Stimulated activated naive CD4-positive, alpha-beta T cell treated with Interleukin-2 at 50 U/mL for 16 hours (primary cell): ENCODE measurements at regions not wholly inside any gene's neighbourhood (a gene's known extent, or its start where the extent isn't known, plus 50 kb on each side); places are given as distances from the start of the nearest gene placed in this dataset.

Experiments used
- DNase-seq: peaks from one replicate; lab custom pipeline; 2025; lab: John Stamatoyannopoulos, UW

- DNase-seq: no peak
These were observed 295.6 kb downstream of the PCNX1 start for GRCh38 chr14:71202881-71203280.

- DNase-seq: no peak
These were observed 296.0 kb downstream of the PCNX1 start for GRCh38 chr14:71203306-71203705.

- DNase-seq: no peak
These were observed 297.0 kb downstream of the PCNX1 start for GRCh38 chr14:71204231-71204630.

GRCh38 chr14:71204768-71205167, 297.5 kb downstream of the PCNX1 start:
- no peak for DNase-seq

GRCh38 chr14:71206123-71206522, 298.9 kb downstream of the PCNX1 start:
- DNase-seq: no peak

GRCh38 chr14:71206766-71207371, 299.6 kb downstream of the PCNX1 start:
- no peak for DNase-seq

- no peak for DNase-seq
These were observed 301.6 kb downstream of the PCNX1 start for GRCh38 chr14:71208702-71209357.

- DNase-seq: no peak
These were observed 302.6 kb downstream of the PCNX1 start for GRCh38 chr14:71209888-71210287.

GRCh38 chr14:71212093-71212492, 304.8 kb downstream of the PCNX1 start:
- no peak for DNase-seq

GRCh38 chr14:71212683-71213107, 305.4 kb downstream of the PCNX1 start:
- no peak for DNase-seq

GRCh38 chr14:71214241-71214640, 307.0 kb downstream of the PCNX1 start:
- no peak for DNase-seq

- DNase-seq: no peak
These were observed 313.2 kb downstream of the PCNX1 start for GRCh38 chr14:71220462-71220861.

GRCh38 chr14:71221119-71221518, 313.9 kb downstream of the PCNX1 start:
- DNase-seq: no peak

- DNase-seq: no peak
These were observed 317.9 kb downstream of the PCNX1 start for GRCh38 chr14:71225113-71225512.

GRCh38 chr14:71228711-71229110, 321.5 kb downstream of the PCNX1 start:
- no peak for DNase-seq

GRCh38 chr14:71229875-71230274, 322.6 kb downstream of the PCNX1 start:
- DNase-seq: no peak

GRCh38 chr14:71230897-71231296, 323.6 kb downstream of the PCNX1 start:
- DNase-seq: no peak

GRCh38 chr14:71231521-71232393, 324.5 kb downstream of the PCNX1 start:
- DNase-seq: no peak

GRCh38 chr14:71232506-71232905, 325.2 kb downstream of the PCNX1 start:
- no peak for DNase-seq

- no peak for DNase-seq
These were observed 328.6 kb downstream of the PCNX1 start for GRCh38 chr14:71235875-71236274.

- DNase-seq: no peak
These were observed 329.2 kb downstream of the PCNX1 start for GRCh38 chr14:71236487-71236886.

GRCh38 chr14:71237556-71237955, 330.3 kb downstream of the PCNX1 start:
- DNase-seq: no peak

GRCh38 chr14:71238835-71239234, 331.6 kb downstream of the PCNX1 start:
- DNase-seq: no peak
